Left lung (tissue), 4 donors: ENCODE measurements at regions not wholly inside any gene's neighbourhood (a gene's known extent, or its start where the extent isn't known, plus 50 kb on each side); places are given as distances from the start of the nearest gene placed in this dataset.

Experiments
- ATAC-seq: fragments of 200-7000 bp; cut with Tn5 transposase; one replicate; pipeline ENCODE4 v1.9.1; 2020; ENCODE audit warnings: moderate library complexity
- DNase-seq, 4 donors: peaks; one replicate each; pipeline ENCODE4 v3.0.0-alpha.2; 2013 to 2020
- H3K27ac ChIP-seq, 2 donors: fragments of 200-600 bp; sonication (generic) in 1 of 2; one replicate each; pipeline versions ENCODE4 v1.5.0 to v1.8.0; 2020 to 2021
- H3K27me3 ChIP-seq, 2 donors: fragments of 200-600 bp; sonication (generic) in 1 of 2; one replicate each; pipeline versions ENCODE4 v1.5.0 to v1.8.0; 2020 to 2021
- H3K36me3 ChIP-seq, 2 donors: fragments of 200-600 bp; sonication (generic) in 1 of 2; one replicate each; pipeline versions ENCODE4 v1.5.0 to v1.8.0; 2020 to 2021
- H3K4me1 ChIP-seq, 2 donors: fragments of 200-600 bp; one replicate each; pipeline ENCODE4 v1.8.0; 2021
- H3K4me3 ChIP-seq, 2 donors: fragments of 200-600 bp; sonication (generic) in 1 of 2; one replicate each; pipeline versions ENCODE4 v1.5.0 to v1.8.0; 2020 to 2021; ENCODE audit warnings: mild to moderate bottlenecking in 1 of 2
- H3K9me3 ChIP-seq, 2 donors: fragments of 200-600 bp; sonication (generic) in 1 of 2; one replicate each; pipeline versions ENCODE4 v1.5.0 to v1.8.0; 2020 to 2021
- intact Hi-C, 2 donors: fragments of 100-400 bp; cut with DNase I; formaldehyde crosslinking; loops; one replicate each; pipeline versions ENCODE4 v1.11.2 to v1.14.2; 2022
- TF ChIP-seq, protein P1 (sequence below), 2 donors: fragments of 200-600 bp; sonication (generic) in 1 of 2; IDR thresholded peaks; one replicate each; pipeline versions ENCODE4 v1.5.0 to v1.8.0; 2021; ENCODE audit warnings: antibody characterized with exemption in 2 of 2
- donor health status: DM: no; HTN: yes; CAD: no.
- donor health status: DM: no; HTN: no; CAD: no.

DNA sequence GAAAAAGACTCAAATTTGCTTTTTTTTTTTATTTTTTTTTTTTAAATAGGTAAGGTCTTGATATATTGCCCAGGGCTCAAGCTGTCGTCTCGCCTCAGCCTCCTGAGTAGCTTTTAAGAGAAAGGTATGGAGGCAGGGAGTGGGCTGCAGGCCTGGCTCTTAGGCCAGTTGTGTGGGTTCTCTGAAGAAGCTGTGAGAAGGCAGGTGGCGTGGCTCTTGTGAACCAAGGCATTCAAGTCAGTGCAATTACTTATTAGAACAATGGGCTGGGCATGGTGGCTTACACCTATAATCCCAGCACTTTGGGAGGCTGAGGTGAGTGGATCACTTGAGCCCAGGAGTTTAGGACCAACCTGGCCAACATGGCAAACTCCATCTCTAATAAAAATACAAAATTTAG lies 244.0 kb upstream of the SFRP2 start:
- TF ChIP-seq, protein P1, sequence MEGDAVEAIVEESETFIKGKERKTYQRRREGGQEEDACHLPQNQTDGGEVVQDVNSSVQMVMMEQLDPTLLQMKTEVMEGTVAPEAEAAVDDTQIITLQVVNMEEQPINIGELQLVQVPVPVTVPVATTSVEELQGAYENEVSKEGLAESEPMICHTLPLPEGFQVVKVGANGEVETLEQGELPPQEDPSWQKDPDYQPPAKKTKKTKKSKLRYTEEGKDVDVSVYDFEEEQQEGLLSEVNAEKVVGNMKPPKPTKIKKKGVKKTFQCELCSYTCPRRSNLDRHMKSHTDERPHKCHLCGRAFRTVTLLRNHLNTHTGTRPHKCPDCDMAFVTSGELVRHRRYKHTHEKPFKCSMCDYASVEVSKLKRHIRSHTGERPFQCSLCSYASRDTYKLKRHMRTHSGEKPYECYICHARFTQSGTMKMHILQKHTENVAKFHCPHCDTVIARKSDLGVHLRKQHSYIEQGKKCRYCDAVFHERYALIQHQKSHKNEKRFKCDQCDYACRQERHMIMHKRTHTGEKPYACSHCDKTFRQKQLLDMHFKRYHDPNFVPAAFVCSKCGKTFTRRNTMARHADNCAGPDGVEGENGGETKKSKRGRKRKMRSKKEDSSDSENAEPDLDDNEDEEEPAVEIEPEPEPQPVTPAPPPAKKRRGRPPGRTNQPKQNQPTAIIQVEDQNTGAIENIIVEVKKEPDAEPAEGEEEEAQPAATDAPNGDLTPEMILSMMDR (IDR thresholded peaks at IDR 0.05): no peak

DNA sequence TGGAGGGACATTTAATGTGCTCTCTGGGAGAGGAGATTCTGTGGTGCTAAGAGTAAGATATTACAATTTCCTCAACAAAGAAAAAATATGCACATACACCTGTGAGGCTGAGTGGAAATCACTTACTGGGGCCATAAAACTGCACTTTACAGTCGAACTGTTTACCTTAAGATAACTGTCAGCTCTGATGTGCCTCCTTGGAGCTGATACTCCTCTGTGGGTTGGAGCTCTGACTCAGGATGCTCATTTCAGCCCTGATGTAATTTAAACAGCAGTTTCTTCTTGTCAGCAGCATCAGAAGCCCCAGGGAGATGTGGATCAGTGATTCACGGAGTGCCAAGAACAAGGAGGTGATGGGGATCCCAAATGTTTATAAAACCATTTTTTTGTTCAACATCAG lies 241.9 kb upstream of the SFRP2 start:
- Histone ChIP-seq H3K27me3 (peaks cover 3 to 6% of the 10 kb centered on the region in 2 donors), H3K27ac (no peak overlapping the region), H3K4me3 (no peak overlapping the region), H3K9me3 (peaks cover 0 to 9% of the 10 kb centered on the region in 2 donors), H3K4me1 (no peaks in the 10 kb centered on the region), H3K36me3 (no peaks in the 10 kb centered on the region)
- no peak for DNase-seq
- intact Hi-C loops: no loop called here
- no peak for ATAC-seq
- TF ChIP-seq, protein P1 (IDR thresholded peaks at IDR 0.05): no peak

More for the DNA sequence above, 244.0 kb upstream of the SFRP2 start:
- intact Hi-C loops: no loop called here
- Histone ChIP-seq H3K9me3 (peaks cover 0 to 9% of the 10 kb centered on the region in 2 donors), H3K4me1 (no peaks in the 10 kb centered on the region), H3K27ac (no peak overlapping the region), H3K4me3 (no peak overlapping the region), H3K36me3 (no peaks in the 10 kb centered on the region), H3K27me3 (no peaks in the 10 kb centered on the region)
- DNase-seq (no peak), ATAC-seq (no peak)

DNA sequence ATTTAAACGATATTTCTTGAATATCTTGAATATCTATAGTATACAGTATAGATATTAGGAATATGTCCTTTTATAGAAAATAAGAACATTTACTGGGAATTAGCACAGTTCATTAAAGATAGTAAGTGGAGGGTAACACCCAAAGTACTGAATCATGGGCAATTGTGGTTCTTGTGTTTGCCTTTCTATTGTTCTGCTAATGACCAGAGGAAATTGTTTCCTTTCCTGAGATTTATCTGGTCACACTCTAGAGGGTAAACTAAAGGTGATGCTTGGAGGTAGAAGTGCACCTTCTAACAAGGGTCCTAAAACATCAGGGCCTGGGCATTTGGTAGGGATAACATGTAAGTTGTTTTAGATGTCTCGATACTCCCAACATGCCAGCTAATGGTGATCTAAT lies 241.3 kb upstream of the SFRP2 start:
- DNase-seq: no peak
- H3K36me3 ChIP-seq: no peaks in the 10 kb centered on the region
- H3K27ac ChIP-seq: no peak overlapping the region
- peaks cover 3 to 6% of the 10 kb centered on the region in 2 donors for H3K27me3 ChIP-seq
- H3K4me1 ChIP-seq: no peaks in the 10 kb centered on the region
- intact Hi-C loops: no loop called here
- H3K4me3 ChIP-seq: no peak overlapping the region
- H3K9me3 ChIP-seq: peaks cover 0 to 9% of the 10 kb centered on the region in 2 donors
- ATAC-seq: no peak
- TF ChIP-seq, protein P1 (IDR thresholded peaks at IDR 0.05): no peak

DNA sequence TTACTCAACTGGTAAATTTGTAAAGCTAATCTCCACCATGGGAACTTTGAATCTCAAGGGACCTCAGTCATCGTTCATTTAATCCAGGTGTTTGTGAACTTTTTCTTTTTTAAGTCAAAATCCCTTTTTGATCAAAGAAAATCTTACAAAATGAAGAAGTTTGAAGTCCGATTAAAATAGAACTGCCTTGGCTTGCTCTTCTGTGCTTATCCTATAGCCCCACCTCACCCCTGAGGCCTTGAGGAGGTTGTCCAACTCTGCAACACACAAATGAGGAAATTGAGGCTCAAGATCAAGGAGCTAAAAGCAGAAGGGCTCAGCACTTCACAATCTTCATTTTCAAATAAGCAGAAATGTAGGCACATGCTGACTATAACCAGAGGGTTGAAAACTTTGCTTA lies 240.3 kb upstream of the SFRP2 start:
- Histone ChIP-seq H3K9me3 (peaks cover 0 to 9% of the 10 kb centered on the region in 2 donors), H3K36me3 (no peaks in the 10 kb centered on the region), H3K27ac (no peak overlapping the region), H3K4me1 (no peaks in the 10 kb centered on the region), H3K4me3 (no peak overlapping the region), H3K27me3 (peaks cover 3 to 6% of the 10 kb centered on the region in 2 donors)
- ATAC-seq (no peak), DNase-seq (no peak)
- TF ChIP-seq, protein P1 (IDR thresholded peaks at IDR 0.05): no peak
- intact Hi-C loops: no loop called here

DNA sequence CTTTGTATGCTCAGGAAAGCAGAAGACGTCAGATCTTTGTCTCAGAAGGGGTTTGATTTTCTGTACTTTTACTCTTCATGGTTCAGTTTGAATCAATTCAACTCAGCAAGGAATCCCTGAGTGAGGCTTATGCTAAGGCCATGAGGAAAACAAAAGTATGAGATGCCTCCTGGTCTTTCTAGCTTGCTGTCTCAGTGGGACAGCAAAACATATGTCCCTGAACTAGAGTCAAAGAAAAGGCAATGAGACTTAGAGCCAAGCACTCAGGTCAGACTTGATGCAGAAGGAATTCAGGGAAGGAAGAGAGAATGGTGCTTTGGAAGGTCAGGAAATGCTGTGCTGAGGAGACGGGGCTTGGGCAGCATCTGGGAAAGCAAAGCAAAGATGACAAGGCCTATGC lies 236.2 kb upstream of the SFRP2 start:
- no peak overlapping the region for H3K4me3 ChIP-seq
- H3K36me3 ChIP-seq: no peaks in the 10 kb centered on the region
- H3K27ac ChIP-seq: no peak overlapping the region
- TF ChIP-seq, protein P1 (IDR thresholded peaks at IDR 0.05): no peak
- DNase-seq (no peak), ATAC-seq (no peak)
- H3K27me3 ChIP-seq: peaks cover 3 to 6% of the 10 kb centered on the region in 2 donors
- intact Hi-C loops: no loop called here
- no peaks in the 10 kb centered on the region for H3K4me1 ChIP-seq
- no peaks in the 10 kb centered on the region for H3K9me3 ChIP-seq
